Muscle of leg (tissue), 3 donors: ENCODE measurements at regions not wholly inside any gene's neighbourhood (a gene's known extent, or its start where the extent isn't known, plus 50 kb on each side); places are given as distances from the start of the nearest gene placed in this dataset.

Source experiments
- DNase-seq: peaks from one replicate; pipeline ENCODE4 v3.0.0; 2013
- H3K27ac ChIP-seq: one replicate; pipeline ENCODE4 v1.5.1; 2013; ENCODE audit warnings: mild to moderate bottlenecking, low read length, control low read depth
- H3K27me3 ChIP-seq: one replicate; pipeline ENCODE4 v1.6.1; 2013; ENCODE audit warnings: low read length; ENCODE audit not compliant: control insufficient read depth, insufficient read depth
- H3K36me3 ChIP-seq: one replicate; pipeline ENCODE4 v1.6.1; 2013; ENCODE audit warnings: low read length; ENCODE audit not compliant: control insufficient read depth, insufficient read depth
- H3K4me1 ChIP-seq: one replicate; pipeline ENCODE4 v1.6.1; 2013; ENCODE audit warnings: low read length; ENCODE audit not compliant: control insufficient read depth, insufficient read depth
- H3K4me3 ChIP-seq: one replicate; pipeline ENCODE4 v1.5.1; 2013; ENCODE audit warnings: low read length, control low read depth
- H3K9me3 ChIP-seq: replicated peaks from 2 replicates; pipeline ENCODE4 v1.6.1; 2013; ENCODE audit warnings: low read depth, low read length; ENCODE audit not compliant: control insufficient read depth
- WGBS: methylation state at CpG from one replicate; pipeline ENCODE4 v1.1.5; 2013; ENCODE audit warnings: missing lambda C conversion rate; ENCODE audit not compliant: insufficient coverage; 5-methylcytosine and 5-hydroxymethylcytosine counted together

GRCh38 chr1:95984798-95985374 is 736.7 kb upstream of the PTBP2 start:
- DNase-seq = no peak
- Histone ChIP-seq H3K4me3 (no peak overlapping the region), H3K27ac (no peak overlapping the region), H3K9me3 (no peaks in the 10 kb centered on the region), H3K36me3 (no peaks in the 10 kb centered on the region), H3K27me3 (no peaks in the 10 kb centered on the region), H3K4me1 (no peaks in the 10 kb centered on the region)
- WGBS = no CpG with 5 or more reads among the region's 1 CpG

- H3K4me3 ChIP-seq = no peak overlapping the region
- WGBS = 80% methylated on average over 1 of the region's 2 CpGs
- no peaks in the 10 kb centered on the region for H3K4me1 ChIP-seq
- no peak for DNase-seq
- no peak overlapping the region for H3K27ac ChIP-seq
- H3K27me3 ChIP-seq = no peaks in the 10 kb centered on the region
- H3K9me3 ChIP-seq = no peaks in the 10 kb centered on the region
- H3K36me3 ChIP-seq = no peaks in the 10 kb centered on the region
Observed at GRCh38 chr1:95990033-95990432, 731.6 kb upstream of the PTBP2 start.

- no peak overlapping the region for H3K4me3 ChIP-seq
- H3K36me3 ChIP-seq = no peaks in the 10 kb centered on the region
- H3K4me1 ChIP-seq = no peaks in the 10 kb centered on the region
- 69% methylated on average over 2 of the region's 2 CpGs for WGBS
- DNase-seq = no peak
- H3K27me3 ChIP-seq = no peaks in the 10 kb centered on the region
- no peak overlapping the region for H3K27ac ChIP-seq
- no peaks in the 10 kb centered on the region for H3K9me3 ChIP-seq
Observed at GRCh38 chr1:95991787-95992520, 729.6 kb upstream of the PTBP2 start.

- H3K27me3 ChIP-seq = no peaks in the 10 kb centered on the region
- H3K27ac ChIP-seq = no peak overlapping the region
- no peak overlapping the region for H3K4me3 ChIP-seq
- no peaks in the 10 kb centered on the region for H3K9me3 ChIP-seq
- DNase-seq = no peak
- no peaks in the 10 kb centered on the region for H3K4me1 ChIP-seq
- H3K36me3 ChIP-seq = no peaks in the 10 kb centered on the region
- no CpG with 5 or more reads among the region's 1 CpG for WGBS
Observed at GRCh38 chr1:95994643-95995042, 726.9 kb upstream of the PTBP2 start.

- no CpG with 5 or more reads among the region's 2 CpGs for WGBS
- peak; percentile 70 for DNase-seq
Observed at GRCh38 chr1:96002201-96002600, 719.4 kb upstream of the PTBP2 start.

DNA sequence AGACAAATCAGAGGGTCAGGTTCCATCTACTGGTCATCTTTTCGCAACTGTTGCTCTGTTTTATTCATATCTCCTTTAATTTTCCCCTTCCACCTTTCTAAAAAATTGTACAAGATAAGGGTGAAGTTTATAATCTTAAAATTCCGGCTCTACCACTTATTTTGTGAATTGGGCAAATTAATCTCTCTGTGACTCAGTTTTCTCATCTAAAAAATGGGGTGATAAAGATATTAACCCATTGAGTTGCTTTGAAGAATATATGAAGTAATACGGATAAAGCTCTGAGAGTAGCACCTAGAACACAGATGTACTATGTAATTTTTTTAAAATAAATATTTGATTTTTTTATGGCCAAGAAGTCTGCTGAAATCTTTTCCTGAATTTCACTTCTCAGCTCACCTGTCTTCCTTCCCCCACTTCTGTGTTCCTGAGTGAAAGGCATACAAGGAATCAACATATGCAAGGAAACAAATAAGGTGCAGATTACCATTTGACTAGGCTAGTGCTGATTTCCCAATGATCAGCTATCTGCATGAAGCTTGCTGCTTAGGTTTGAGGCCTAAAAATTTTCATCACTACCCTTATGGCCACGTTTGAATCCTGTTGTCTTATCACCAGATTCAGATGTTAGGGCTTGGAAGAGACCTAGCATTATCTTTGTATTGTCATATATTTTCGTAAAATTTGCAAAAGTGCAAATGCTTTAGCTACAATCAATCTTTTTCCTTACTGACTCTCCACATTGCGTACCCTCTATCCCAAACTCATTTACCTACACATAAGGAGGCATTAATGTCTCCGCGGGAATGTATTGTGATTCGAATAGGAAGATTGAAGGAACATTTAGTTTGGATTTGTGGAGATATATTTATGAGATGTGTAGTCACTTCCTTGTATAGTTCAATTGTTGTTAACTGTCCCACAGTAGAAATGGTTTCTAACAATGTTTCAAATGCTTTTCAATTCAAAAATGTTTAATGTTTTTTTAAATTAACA is 718.3 kb upstream of the PTBP2 start:
- Histone ChIP-seq H3K36me3 (no peaks in the 10 kb centered on the region), H3K4me3 (no peak overlapping the region), H3K27me3 (no peaks in the 10 kb centered on the region), H3K27ac (no peak overlapping the region), H3K9me3 (no peaks in the 10 kb centered on the region), H3K4me1 (no peaks in the 10 kb centered on the region)
- WGBS = no CpG with 5 or more reads among the region's 9 CpGs
- no peak for DNase-seq

More at GRCh38 chr1:96002201-96002600, 719.4 kb upstream of the PTBP2 start:
- no peak overlapping the region for H3K27ac ChIP-seq
- no peaks in the 10 kb centered on the region for H3K27me3 ChIP-seq
- H3K9me3 ChIP-seq = no peaks in the 10 kb centered on the region
- H3K4me1 ChIP-seq = no peaks in the 10 kb centered on the region
- H3K4me3 ChIP-seq = no peak overlapping the region
- no peaks in the 10 kb centered on the region for H3K36me3 ChIP-seq

GRCh38 chr1:96009831-96010434 is 711.7 kb upstream of the PTBP2 start:
- WGBS = no CpG with 5 or more reads among the region's 3 CpGs
- Histone ChIP-seq H3K4me3 (no peak overlapping the region), H3K9me3 (no peaks in the 10 kb centered on the region), H3K27me3 (no peaks in the 10 kb centered on the region), H3K36me3 (no peaks in the 10 kb centered on the region), H3K27ac (no peak overlapping the region), H3K4me1 (no peaks in the 10 kb centered on the region)
- peak; percentile 74 for DNase-seq

DNA sequence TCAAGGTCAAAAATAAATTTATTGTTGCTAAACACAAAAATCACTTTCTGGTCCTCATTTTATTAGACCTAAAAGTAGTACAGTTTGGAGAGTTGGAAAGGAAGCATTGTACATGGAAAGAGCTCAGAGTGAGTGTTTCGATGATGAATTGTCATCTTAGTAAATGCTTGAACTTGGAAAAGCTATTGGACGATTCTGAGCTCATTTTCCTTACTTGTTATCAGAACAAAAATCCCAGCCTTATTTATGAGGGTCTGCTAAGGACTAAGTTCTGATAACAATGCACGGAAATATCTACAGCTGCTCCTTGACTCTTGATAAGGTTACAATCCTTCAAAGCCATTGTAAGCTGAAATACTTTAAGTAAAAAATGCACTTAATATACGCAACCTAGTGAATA is 710.0 kb upstream of the PTBP2 start:
- DNase-seq = no peak
- H3K36me3 ChIP-seq = no peaks in the 10 kb centered on the region
- H3K4me1 ChIP-seq = no peaks in the 10 kb centered on the region
- no peaks in the 10 kb centered on the region for H3K9me3 ChIP-seq
- no peak overlapping the region for H3K27ac ChIP-seq
- H3K4me3 ChIP-seq = no peak overlapping the region
- no CpG with 5 or more reads among the region's 4 CpGs for whole genome bisulfite sequencing
- no peaks in the 10 kb centered on the region for H3K27me3 ChIP-seq

GRCh38 chr1:96016219-96016618 is 705.4 kb upstream of the PTBP2 start:
- no peaks in the 10 kb centered on the region for H3K36me3 ChIP-seq
- no peaks in the 10 kb centered on the region for H3K9me3 ChIP-seq
- H3K27me3 ChIP-seq = no peaks in the 10 kb centered on the region
- peak; percentile 13 for DNase-seq
- H3K4me1 ChIP-seq = no peaks in the 10 kb centered on the region
- H3K27ac ChIP-seq = no peak overlapping the region
- no CpG with 5 or more reads among the region's 3 CpGs for WGBS
- no peak overlapping the region for H3K4me3 ChIP-seq

DNA sequence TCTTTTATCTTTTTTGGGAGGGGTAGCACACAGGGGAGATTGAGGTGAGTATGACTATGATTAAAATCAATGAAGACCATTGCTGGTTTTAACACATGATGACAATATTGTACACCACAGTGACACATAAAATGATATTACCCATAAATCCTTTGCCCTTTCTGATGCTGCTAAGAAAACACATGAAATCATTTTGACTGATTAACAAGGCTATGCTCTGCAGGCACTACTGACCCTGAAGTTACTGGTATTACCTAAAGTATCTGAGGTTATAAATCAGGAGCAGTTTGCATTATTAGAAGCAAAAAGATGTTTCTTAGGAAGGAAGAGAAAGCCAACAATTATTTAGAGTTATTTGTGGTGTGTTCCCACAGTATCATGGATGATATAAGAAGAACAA is 701.2 kb upstream of the PTBP2 start:
- Histone ChIP-seq H3K27ac (no peak overlapping the region), H3K9me3 (no peaks in the 10 kb centered on the region), H3K36me3 (no peaks in the 10 kb centered on the region), H3K27me3 (no peaks in the 10 kb centered on the region), H3K4me1 (no peaks in the 10 kb centered on the region), H3K4me3 (no peak overlapping the region)
- no peak for DNase-seq
